CD14-positive monocyte (primary cell): ENCODE measurements at regions not wholly inside any gene's neighbourhood (a gene's known extent, or its start where the extent isn't known, plus 50 kb on each side); places are given as distances from the start of the nearest gene placed in this dataset.

ENCODE experiments used
- DNase-seq, 3 donors: peaks; one replicate each; pipeline ENCODE4 v3.0.0-alpha.2; 2011 to 2022
- H2AFZ ChIP-seq: 2 replicates; pipeline ENCODE4 v1.6.0; 2012; ENCODE audit warnings: mild to moderate bottlenecking, low read depth, low read length, inconsistent platforms; ENCODE audit not compliant: insufficient read depth, poor library complexity, severe bottlenecking
- H3K27ac ChIP-seq, 2 donors: 1 replicate in 1 of 2; 2 replicates in 1 of 2; pipeline ENCODE4 v1.5.1; 2012 to 2013; ENCODE audit warnings: low read length in 2 of 2, control low read depth in 1 of 2, inconsistent platforms in 1 of 2, low read depth in 1 of 2, mild to moderate bottlenecking in 1 of 2
- H3K27me3 ChIP-seq, 2 donors: one replicate each; pipeline versions ENCODE4 v1.6.0 to v1.6.1; 2011 to 2013; ENCODE audit warnings: low read length in 2 of 2; ENCODE audit not compliant: control insufficient read depth in 2 of 2, insufficient read depth in 2 of 2
- H3K36me3 ChIP-seq, 2 donors: replicated peaks in 1 of 2; 1 replicate in 1 of 2; 2 replicates in 1 of 2; pipeline versions ENCODE4 v1.5.1 to v1.6.1; 2012 to 2013; ENCODE audit warnings: low read length in 2 of 2, control low read depth in 1 of 2, inconsistent platforms in 1 of 2, mild to moderate bottlenecking in 1 of 2; ENCODE audit not compliant: insufficient read depth in 2 of 2, control insufficient read depth in 1 of 2
- H3K4me1 ChIP-seq, 2 donors: 1 replicate in 1 of 2; 2 replicates in 1 of 2; pipeline versions ENCODE4 v1.5.1 to v1.6.1; 2012 to 2013; ENCODE audit warnings: low read length in 2 of 2, control low read depth in 1 of 2, inconsistent platforms in 1 of 2, mild to moderate bottlenecking in 1 of 2, moderate library complexity in 1 of 2; ENCODE audit not compliant: insufficient read depth in 2 of 2, control insufficient read depth in 1 of 2
- H3K4me2 ChIP-seq: replicated peaks from 2 replicates; pipeline ENCODE3; 2012; ENCODE audit warnings: low read length, moderate library complexity, mild to moderate bottlenecking; ENCODE audit not compliant: poor library complexity, severe bottlenecking; ENCODE audit errors: extremely low read depth
- H3K4me3 ChIP-seq, 3 experiments: fragments of 200-600 bp in 1 of 3; sonication (generic) in 1 of 3; replicated peaks in 1 of 3; 1 replicate in 2 of 3; 2 replicates in 1 of 3; pipeline ENCODE4 v1.5.1; 2011 to 2013; ENCODE audit warnings: low read length in 3 of 3, mild to moderate bottlenecking in 3 of 3, control low read depth in 2 of 3, low read depth in 2 of 3, inconsistent platforms in 1 of 3, moderate library complexity in 1 of 3
- H3K79me2 ChIP-seq: 2 replicates; pipeline ENCODE4 v1.6.0; 2012; ENCODE audit warnings: mild to moderate bottlenecking, control low read depth, inconsistent platforms, low read length, moderate library complexity; ENCODE audit not compliant: insufficient read depth
- H3K9ac ChIP-seq: 2 replicates; pipeline ENCODE4 v1.6.0; 2017; ENCODE audit warnings: low read length, mild to moderate bottlenecking; ENCODE audit not compliant: insufficient read depth, poor library complexity, severe bottlenecking
- H3K9me3 ChIP-seq, 2 donors: replicated peaks in 1 of 2; 1 replicate in 1 of 2; 2 replicates in 1 of 2; pipeline versions ENCODE4 v1.5.1 to v1.6.1; 2012 to 2013; ENCODE audit warnings: low read length in 2 of 2, control low read depth in 1 of 2; ENCODE audit not compliant: control insufficient read depth in 1 of 2, insufficient read depth in 1 of 2
- H4K20me1 ChIP-seq: 2 replicates; pipeline ENCODE4 v1.6.0; 2012; ENCODE audit warnings: mild to moderate bottlenecking, low read length, control low read depth, moderate library complexity; ENCODE audit not compliant: insufficient read depth
- H3K27ac Mint-ChIP-seq, 7 donors: one replicate each; pipeline ENCODE4 v1.8.0; 2020; ENCODE audit warnings: mild to moderate bottlenecking in 7 of 7, mixed read lengths in 7 of 7, moderate library complexity in 6 of 7, inconsistent platforms in 2 of 7
- H3K27me3 Mint-ChIP-seq, 3 donors: one replicate each; pipeline ENCODE4 v1.8.0; 2021 to 2022; ENCODE audit warnings: low read depth in 3 of 3, mild to moderate bottlenecking in 3 of 3, mixed read lengths in 3 of 3, moderate library complexity in 3 of 3, inconsistent platforms in 1 of 3
- H3K36me3 Mint-ChIP-seq, 2 donors: one replicate each; pipeline ENCODE4 v1.8.0; 2020; ENCODE audit warnings: mixed read lengths in 2 of 2, inconsistent platforms in 1 of 2, mild to moderate bottlenecking in 1 of 2
- H3K4me1 Mint-ChIP-seq: one replicate; pipeline ENCODE4 v1.8.0; 2020; ENCODE audit warnings: mild to moderate bottlenecking, mixed read lengths
- H3K4me3 Mint-ChIP-seq, 2 donors: one replicate each; pipeline ENCODE4 v1.8.0; 2020; ENCODE audit warnings: mild to moderate bottlenecking in 2 of 2, mixed read lengths in 2 of 2, moderate library complexity in 1 of 2
- H3K9me3 Mint-ChIP-seq, 7 donors: one replicate each; pipeline ENCODE4 v1.8.0; 2020 to 2022; ENCODE audit warnings: mixed read lengths in 7 of 7, mild to moderate bottlenecking in 6 of 7, moderate library complexity in 6 of 7, inconsistent platforms in 2 of 7
- WGBS: methylation state at CpG from one replicate; pipeline ENCODE4 v1.1.5; 2013; ENCODE audit warnings: missing lambda C conversion rate; ENCODE audit not compliant: insufficient coverage; 5-methylcytosine and 5-hydroxymethylcytosine counted together
- intact Hi-C, 2 donors: fragments of 100-400 bp; cut with micrococcal nuclease; formaldehyde crosslinking; loops; one replicate each; pipeline versions ENCODE4 v1.15.0 to v1.15.1; 2023
- TF ChIP-seq, protein P1 (sequence below): fragments of 200-600 bp; IDR thresholded peaks from one replicate; pipeline ENCODE4 v1.8.0; 2022; ENCODE audit warnings: antibody characterized with exemption, mild to moderate bottlenecking

DNA sequence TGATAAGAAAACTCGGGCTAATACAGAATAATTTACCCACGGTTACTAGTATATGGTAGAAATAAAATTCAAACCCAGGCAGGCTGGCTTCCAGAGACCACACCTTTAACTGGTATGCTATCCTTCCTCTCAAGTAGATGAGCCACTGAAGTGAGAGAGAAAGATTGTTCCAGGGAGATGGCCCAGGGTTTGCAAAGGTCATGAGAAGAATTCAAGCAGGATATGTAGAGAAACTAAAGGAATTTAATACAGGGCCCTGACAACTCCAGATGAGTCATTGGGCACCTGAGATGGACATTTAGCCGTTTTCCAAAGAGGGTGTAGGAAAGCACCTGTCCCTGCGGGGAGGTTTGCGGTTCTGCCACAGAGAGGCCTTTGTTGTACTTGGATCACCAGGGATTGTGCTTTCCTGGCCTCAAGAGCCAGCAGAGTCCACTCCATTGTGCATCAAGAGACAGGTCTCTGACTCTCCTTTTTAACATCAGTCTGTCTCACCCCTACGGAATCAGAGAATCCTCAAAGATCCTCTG, 152.7 kb upstream of the BLID start:
- 100% methylated on average over 2 of the region's 6 CpGs for WGBS
- H2AFZ ChIP-seq = no peak overlapping the region
- H3K27ac ChIP-seq = no peak overlapping the region
- no peaks in the 10 kb centered on the region for H3K27me3 Mint-ChIP-seq
- no peak overlapping the region for H3K27ac Mint-ChIP-seq
- H3K79me2 ChIP-seq = no peaks in the 10 kb centered on the region
- H3K36me3 ChIP-seq = no peaks in the 10 kb centered on the region
- peaks cover 0 to 2% (median 0%) of the 10 kb centered on the region in 7 donors for H3K9me3 Mint-ChIP-seq
- H3K36me3 Mint-ChIP-seq = no peaks in the 10 kb centered on the region
- intact Hi-C loops = no loop called here
- TF ChIP-seq, protein P1, sequence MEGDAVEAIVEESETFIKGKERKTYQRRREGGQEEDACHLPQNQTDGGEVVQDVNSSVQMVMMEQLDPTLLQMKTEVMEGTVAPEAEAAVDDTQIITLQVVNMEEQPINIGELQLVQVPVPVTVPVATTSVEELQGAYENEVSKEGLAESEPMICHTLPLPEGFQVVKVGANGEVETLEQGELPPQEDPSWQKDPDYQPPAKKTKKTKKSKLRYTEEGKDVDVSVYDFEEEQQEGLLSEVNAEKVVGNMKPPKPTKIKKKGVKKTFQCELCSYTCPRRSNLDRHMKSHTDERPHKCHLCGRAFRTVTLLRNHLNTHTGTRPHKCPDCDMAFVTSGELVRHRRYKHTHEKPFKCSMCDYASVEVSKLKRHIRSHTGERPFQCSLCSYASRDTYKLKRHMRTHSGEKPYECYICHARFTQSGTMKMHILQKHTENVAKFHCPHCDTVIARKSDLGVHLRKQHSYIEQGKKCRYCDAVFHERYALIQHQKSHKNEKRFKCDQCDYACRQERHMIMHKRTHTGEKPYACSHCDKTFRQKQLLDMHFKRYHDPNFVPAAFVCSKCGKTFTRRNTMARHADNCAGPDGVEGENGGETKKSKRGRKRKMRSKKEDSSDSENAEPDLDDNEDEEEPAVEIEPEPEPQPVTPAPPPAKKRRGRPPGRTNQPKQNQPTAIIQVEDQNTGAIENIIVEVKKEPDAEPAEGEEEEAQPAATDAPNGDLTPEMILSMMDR = no peak
- no peak for DNase-seq
- H3K9ac ChIP-seq = no peak overlapping the region
- H3K4me1 ChIP-seq = peaks cover 3 to 7% of the 10 kb centered on the region in 2 donors
- H3K4me2 ChIP-seq = no peak overlapping the region
- H3K4me3 ChIP-seq = no peak overlapping the region
- H3K27me3 ChIP-seq = no peaks in the 10 kb centered on the region
- no peak overlapping the region for H3K4me3 Mint-ChIP-seq
- H3K9me3 ChIP-seq = no peaks in the 10 kb centered on the region
- peaks cover 20% of the 10 kb centered on the region for H3K4me1 Mint-ChIP-seq
- H4K20me1 ChIP-seq = no peaks in the 10 kb centered on the region

DNA sequence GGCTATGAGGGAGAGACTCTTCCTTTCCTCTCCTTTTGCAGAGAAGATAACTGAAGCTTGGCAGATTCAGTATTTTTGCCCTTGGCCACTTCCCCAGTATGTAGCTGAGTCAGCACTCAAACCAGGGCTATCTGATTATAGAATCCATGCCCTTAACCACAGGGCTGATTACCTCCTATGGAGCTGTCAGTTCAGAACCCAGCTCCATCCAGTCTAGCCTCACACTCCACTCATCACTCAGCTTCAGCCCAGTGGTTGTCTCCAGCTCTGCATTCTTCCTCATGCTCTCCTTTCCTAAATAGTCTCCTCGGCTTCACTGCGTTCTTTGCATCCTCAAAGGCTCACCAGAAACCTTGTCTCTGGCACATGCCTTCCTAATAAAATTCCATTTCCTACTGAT, 151.6 kb upstream of the BLID start:
- H2AFZ ChIP-seq = no peak overlapping the region
- no peaks in the 10 kb centered on the region for H3K36me3 ChIP-seq
- WGBS = no CpG with 5 or more reads among the region's 2 CpGs
- intact Hi-C loops = no loop called here
- H3K4me1 ChIP-seq = peaks cover 3 to 7% of the 10 kb centered on the region in 2 donors
- no peaks in the 10 kb centered on the region for H3K27me3 Mint-ChIP-seq
- no peaks in the 10 kb centered on the region for H3K79me2 ChIP-seq
- H3K9me3 ChIP-seq = no peaks in the 10 kb centered on the region
- TF ChIP-seq, protein P1 = no peak
- H3K27ac ChIP-seq = no peak overlapping the region
- H3K4me2 ChIP-seq = no peak overlapping the region
- no peak for DNase-seq
- H3K4me1 Mint-ChIP-seq = peaks cover 20% of the 10 kb centered on the region
- no peak overlapping the region for H3K27ac Mint-ChIP-seq
- H3K4me3 ChIP-seq = no peak overlapping the region
- H3K27me3 ChIP-seq = no peaks in the 10 kb centered on the region
- no peak overlapping the region for H3K4me3 Mint-ChIP-seq
- H4K20me1 ChIP-seq = no peaks in the 10 kb centered on the region
- H3K9me3 Mint-ChIP-seq = peaks cover 0 to 2% (median 0%) of the 10 kb centered on the region in 7 donors
- H3K36me3 Mint-ChIP-seq = no peaks in the 10 kb centered on the region
- no peak overlapping the region for H3K9ac ChIP-seq
